H1 (cell line): ENCODE measurements at regions not wholly inside any gene's neighbourhood (a gene's known extent, or its start where the extent isn't known, plus 50 kb on each side); places are given as distances from the start of the nearest gene placed in this dataset.

Source experiments
- CTCF ChIA-PET: fragments of 300-600 bp; sonication (Branson Sonifier 250); formaldehyde crosslinking; loops from one replicate; lab custom pipeline; 2021; ENCODE audit not compliant: partially characterized antibody; lab: Charles Lee
- POLR2A ChIA-PET: fragments of 300-600 bp; sonication (Branson Sonifier 250); formaldehyde crosslinking; loops from one replicate; lab custom pipeline; 2021; ENCODE audit warnings: inconsistent platforms; ENCODE audit not compliant: partially characterized antibody; lab: Charles Lee
- DNase-seq, 2 experiments: peaks; one replicate each; pipeline versions ENCODE4 v3.0.0 to v3.0.0-alpha.2; 2010 to 2022; ENCODE audit warnings: low spot score in 2 of 2, low read depth in 1 of 2, mixed read lengths in 1 of 2
- FAIRE-seq: peaks from 2 replicates; lab custom pipeline; 2011; peaks lifted over from hg19 to GRCh38; lab: Jason Lieb, UNC
- H2AFZ ChIP-seq: 2 replicates; pipeline ENCODE4 v1.8.1; 2012; ENCODE audit warnings: low read length, inconsistent platforms
- H2AK5ac ChIP-seq: 2 replicates; pipeline ENCODE4 v1.6.1; 2013; ENCODE audit warnings: low read depth, low read length
- H2BK120ac ChIP-seq: replicated peaks from 2 replicates; pipeline ENCODE3; 2013; ENCODE audit warnings: low read depth, low read length, inconsistent platforms
- H2BK12ac ChIP-seq: 2 replicates; pipeline ENCODE4 v1.6.1; 2013; ENCODE audit warnings: low read depth, low read length
- H2BK15ac ChIP-seq: 2 replicates; pipeline ENCODE4 v1.6.1; 2013; ENCODE audit warnings: low read length
- H2BK20ac ChIP-seq: 2 replicates; pipeline ENCODE4 v1.6.1; 2013; ENCODE audit warnings: low read length
- H2BK5ac ChIP-seq: 2 replicates; pipeline ENCODE4 v1.6.1; 2013; ENCODE audit warnings: low read depth, low read length
- H3K14ac ChIP-seq: 2 replicates; pipeline ENCODE4 v1.6.1; 2013; ENCODE audit warnings: inconsistent platforms; ENCODE audit not compliant: insufficient read length
- H3K18ac ChIP-seq: 2 replicates; pipeline ENCODE4 v1.6.1; 2013; ENCODE audit warnings: low read length; ENCODE audit errors: extremely low read depth
- H3K23ac ChIP-seq: 2 replicates; pipeline ENCODE4 v1.6.1; 2013; ENCODE audit warnings: inconsistent platforms; ENCODE audit not compliant: insufficient read length
- H3K23me2 ChIP-seq: 2 replicates; pipeline ENCODE4 v1.6.1; 2013; ENCODE audit warnings: low read depth, low read length
- H3K27ac ChIP-seq: 2 replicates; pipeline ENCODE4 v1.6.1; 2011; ENCODE audit warnings: low read depth, low read length, inconsistent platforms
- H3K27me3 ChIP-seq, 4 experiments: replicated peaks in 1 of 4; 1 replicate in 1 of 4; 2 replicates in 3 of 4; pipeline versions ENCODE4 v1.6.1 to v1.8.1; 2011 to 2013; ENCODE audit warnings: low read length in 3 of 4, mild to moderate bottlenecking in 3 of 4, inconsistent platforms in 2 of 4, mixed read lengths in 2 of 4, moderate library complexity in 1 of 4; ENCODE audit not compliant: control insufficient read depth in 3 of 4, insufficient read depth in 3 of 4; ENCODE audit errors: extremely low read depth in 1 of 4
- H3K36me3 ChIP-seq, 4 experiments: 2 replicates each; pipeline versions ENCODE4 v1.6.1 to v1.8.1; 2011 to 2013; ENCODE audit warnings: mild to moderate bottlenecking in 4 of 4, low read length in 3 of 4, moderate library complexity in 2 of 4, control low read depth in 1 of 4, inconsistent platforms in 1 of 4; ENCODE audit not compliant: insufficient read depth in 4 of 4, control insufficient read depth in 2 of 4
- H3K4ac ChIP-seq: replicated peaks from 2 replicates; pipeline ENCODE3; 2013; ENCODE audit warnings: low read length, low read depth, mixed read lengths, inconsistent platforms; ENCODE audit not compliant: insufficient read length
- H3K4me1 ChIP-seq, 4 experiments: replicated peaks in 1 of 4; 1 replicate in 1 of 4; 2 replicates in 3 of 4; pipeline versions ENCODE4 v1.6.1 to v1.8.1; 2011 to 2013; ENCODE audit warnings: low read length in 3 of 4, inconsistent platforms in 2 of 4, mixed read lengths in 1 of 4; ENCODE audit not compliant: insufficient read depth in 4 of 4, control insufficient read depth in 3 of 4
- H3K4me2 ChIP-seq, 2 experiments: 2 replicates each; pipeline versions ENCODE4 v1.6.1 to v1.8.1; 2011 to 2013; ENCODE audit warnings: low read depth in 2 of 2, low read length in 2 of 2, control low read depth in 1 of 2, inconsistent platforms in 1 of 2, mild to moderate bottlenecking in 1 of 2; ENCODE audit not compliant: insufficient read depth in 1 of 2
- H3K4me3 ChIP-seq, 4 experiments: fragments of 200-600, 300-600 bp in 1 of 4; sonication (generic), shearing (Covaris generic), sonication (Bioruptor Twin) in 1 of 4; 2 replicates each; pipeline versions ENCODE4 v1.5.1 to v1.8.1; 2011 to 2016; ENCODE audit warnings: low read length in 4 of 4, low read depth in 3 of 4, control low read depth in 2 of 4, inconsistent platforms in 2 of 4, mild to moderate bottlenecking in 2 of 4, mixed read lengths in 1 of 4, moderate library complexity in 1 of 4; ENCODE audit not compliant: insufficient read depth in 2 of 4; ENCODE audit errors: extremely low read depth in 1 of 4
- H3K56ac ChIP-seq: replicated peaks from 2 replicates; pipeline ENCODE3; 2013; ENCODE audit warnings: low read depth, mild to moderate bottlenecking, mixed read lengths, low read length, inconsistent platforms; ENCODE audit not compliant: insufficient read length
- H3K79me1 ChIP-seq: 2 replicates; pipeline ENCODE4 v1.6.1; 2013; ENCODE audit warnings: low read depth, low read length, control low read depth
- H3K79me2 ChIP-seq, 2 experiments: 2 replicates each; pipeline versions ENCODE4 v1.6.1 to v1.8.1; 2012 to 2013; ENCODE audit warnings: low read length in 2 of 2, mild to moderate bottlenecking in 2 of 2, inconsistent platforms in 1 of 2; ENCODE audit not compliant: insufficient read depth in 2 of 2, control insufficient read depth in 1 of 2
- H3K9ac ChIP-seq, 4 experiments: replicated peaks in 1 of 4; 1 replicate in 1 of 4; 2 replicates in 3 of 4; pipeline versions ENCODE4 v1.6.1 to v1.8.1; 2011 to 2013; ENCODE audit warnings: low read depth in 3 of 4, low read length in 3 of 4, control low read depth in 2 of 4, mild to moderate bottlenecking in 2 of 4, moderate library complexity in 2 of 4, inconsistent platforms in 1 of 4; ENCODE audit errors: extremely low read depth in 1 of 4
- H3K9me3 ChIP-seq, 2 experiments: 2 replicates each; pipeline versions ENCODE4 v1.6.1 to v1.8.1; 2012 to 2013; ENCODE audit warnings: mild to moderate bottlenecking in 2 of 2, moderate library complexity in 2 of 2, control low read depth in 1 of 2, inconsistent platforms in 1 of 2, low read depth in 1 of 2, low read length in 1 of 2, mixed read lengths in 1 of 2; ENCODE audit not compliant: insufficient read depth in 2 of 2
- H4K20me1 ChIP-seq, 2 experiments: replicated peaks in 1 of 2; 2 replicates each; pipeline versions ENCODE3 to v1.8.1; 2011 to 2013; ENCODE audit warnings: inconsistent platforms in 2 of 2, low read length in 2 of 2, mild to moderate bottlenecking in 1 of 2; ENCODE audit not compliant: insufficient read depth in 2 of 2, control insufficient read depth in 1 of 2
- H4K5ac ChIP-seq: 2 replicates; pipeline ENCODE4 v1.6.1; 2013; ENCODE audit warnings: low read length, low read depth, mixed read lengths, inconsistent platforms; ENCODE audit not compliant: insufficient read length
- H4K8ac ChIP-seq: 2 replicates; pipeline ENCODE4 v1.8.0; 2013; ENCODE audit warnings: mild to moderate bottlenecking, moderate library complexity, low read length, inconsistent platforms; ENCODE audit not compliant: insufficient read depth; ENCODE audit errors: extremely low read depth
- H4K91ac ChIP-seq: replicated peaks from 2 replicates; pipeline ENCODE3; 2013; ENCODE audit warnings: low read length, mixed read lengths, inconsistent platforms; ENCODE audit not compliant: insufficient read length
- RFX5 ChIP-seq: IDR thresholded peaks from 2 replicates; pipeline ENCODE4 v1.6.1; 2011; ENCODE audit warnings: low read depth, low read length, improper control_type of control experiment, borderline replicate concordance
- SP1 ChIP-seq: IDR thresholded peaks from 2 replicates; pipeline ENCODE4 v1.6.1; 2011; ENCODE audit warnings: low read depth, low read length
- WGBS, 2 experiments: shearing (Covaris generic) in 1 of 2; methylation state at CpG; one replicate each; pipeline versions ENCODE4 v1.1.6 to v1.1.7; 2013 to 2015; ENCODE audit warnings: low lambda C conversion rate in 2 of 2, mixed read lengths in 2 of 2, inconsistent platforms in 1 of 2, low coverage in 1 of 2, missing lambda C conversion rate in 1 of 2; ENCODE audit not compliant: insufficient replicate concordance in 2 of 2, insufficient coverage in 1 of 2, insufficient read length in 1 of 2; ENCODE audit errors: extremely low coverage in 1 of 2, missing lambda C conversion rate in 1 of 2; 5-methylcytosine and 5-hydroxymethylcytosine counted together
- TF ChIP-seq, protein P1 (sequence below): IDR thresholded peaks from 2 replicates; pipeline ENCODE4 v1.6.1; 2012; ENCODE audit warnings: low read length, inconsistent platforms

DNA sequence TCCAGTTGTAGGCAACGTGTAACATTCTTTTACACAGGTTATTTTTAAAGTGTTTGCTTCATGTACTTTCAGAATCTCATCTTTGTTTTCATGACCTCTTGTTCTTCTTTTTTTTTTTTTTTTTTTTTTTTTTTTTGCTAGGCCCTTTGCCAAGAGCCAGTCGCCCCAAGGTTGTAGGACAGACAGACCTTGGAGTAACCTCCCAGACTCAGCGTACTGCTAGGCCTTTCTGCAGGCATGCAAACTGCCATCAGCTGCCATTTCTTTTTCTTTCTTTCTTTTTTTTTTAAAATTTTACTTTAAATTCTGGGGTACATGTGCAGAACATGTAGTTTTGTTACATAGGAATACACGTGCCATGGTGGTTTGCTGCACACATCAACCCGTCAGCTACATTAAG is 452.3 kb upstream of the MDGA2 start:
- no peak overlapping the region for H4K5ac ChIP-seq
- H3K9me3 ChIP-seq = no peaks in the 10 kb centered on the region
- H2BK12ac ChIP-seq = no peak overlapping the region
- FAIRE-seq = no peak
- no peak overlapping the region for H2AK5ac ChIP-seq
- TF ChIP-seq, protein P1, sequence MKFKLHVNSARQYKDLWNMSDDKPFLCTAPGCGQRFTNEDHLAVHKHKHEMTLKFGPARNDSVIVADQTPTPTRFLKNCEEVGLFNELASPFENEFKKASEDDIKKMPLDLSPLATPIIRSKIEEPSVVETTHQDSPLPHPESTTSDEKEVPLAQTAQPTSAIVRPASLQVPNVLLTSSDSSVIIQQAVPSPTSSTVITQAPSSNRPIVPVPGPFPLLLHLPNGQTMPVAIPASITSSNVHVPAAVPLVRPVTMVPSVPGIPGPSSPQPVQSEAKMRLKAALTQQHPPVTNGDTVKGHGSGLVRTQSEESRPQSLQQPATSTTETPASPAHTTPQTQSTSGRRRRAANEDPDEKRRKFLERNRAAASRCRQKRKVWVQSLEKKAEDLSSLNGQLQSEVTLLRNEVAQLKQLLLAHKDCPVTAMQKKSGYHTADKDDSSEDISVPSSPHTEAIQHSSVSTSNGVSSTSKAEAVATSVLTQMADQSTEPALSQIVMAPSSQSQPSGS = no peak
- TF ChIP-seq SP1 (no peak), RFX5 (no peak)
- H3K36me3 ChIP-seq = no peaks in the 10 kb centered on the region
- H3K18ac ChIP-seq = no peak overlapping the region
- H3K27me3 ChIP-seq = no peaks in the 10 kb centered on the region
- no peaks in the 10 kb centered on the region for H3K79me1 ChIP-seq
- H2BK5ac ChIP-seq = no peak overlapping the region
- no peak overlapping the region for H2BK15ac ChIP-seq
- H2AFZ ChIP-seq = no peak overlapping the region
- no peak overlapping the region for H3K4me2 ChIP-seq
- H3K56ac ChIP-seq = no peak overlapping the region
- no peak for DNase-seq
- H3K4ac ChIP-seq = no peak overlapping the region
- no peak overlapping the region for H3K23ac ChIP-seq
- H2BK120ac ChIP-seq = no peak overlapping the region
- H3K9ac ChIP-seq = no peak overlapping the region
- H2BK20ac ChIP-seq = no peak overlapping the region
- WGBS, 2 experiments = 93% methylated on average over 4 of the region's 5 CpGs; no CpG with 5 or more reads in 1 of the 2 experiments
- H3K79me2 ChIP-seq = no peaks in the 10 kb centered on the region
- no peak overlapping the region for H3K4me3 ChIP-seq
- ChIA-PET POLR2A (no interaction called here), CTCF (no interaction called here)
- H4K20me1 ChIP-seq = no peaks in the 10 kb centered on the region
- no peak overlapping the region for H3K14ac ChIP-seq
- H3K23me2 ChIP-seq = no peaks in the 10 kb centered on the region
- H3K27ac ChIP-seq = no peak overlapping the region
- H4K91ac ChIP-seq = no peak overlapping the region
- H4K8ac ChIP-seq = no peak overlapping the region
- no peaks in the 10 kb centered on the region for H3K4me1 ChIP-seq
